Right lobe of liver (tissue), 4 donors: ENCODE measurements at regions not wholly inside any gene's neighbourhood (a gene's known extent, or its start where the extent isn't known, plus 50 kb on each side); places are given as distances from the start of the nearest gene placed in this dataset.

Experiments used
- CTCF ChIP-seq, 4 donors: fragments of 200-600 bp in 3 of 4; fragments of 450-650 bp in 1 of 4; IDR thresholded peaks; one replicate each; pipeline versions ENCODE4 v1.5.1 to v1.8.0; 2016 to 2022; ENCODE audit warnings: antibody characterized with exemption in 4 of 4, mild to moderate bottlenecking in 2 of 4
- POLR2A ChIP-seq: fragments of 450-650 bp; IDR thresholded peaks from one replicate; pipeline ENCODE4 v1.6.1; 2017; ENCODE audit warnings: antibody characterized with exemption, mild to moderate bottlenecking
- donor health status: DM: no; HTN: no; CAD: no.
- donor health status: DM: no; HTN: no; CAD: no.
- donor health status: DM: no; HTN: yes; CAD: no.

- TF ChIP-seq CTCF (IDR thresholded peaks at IDR 0.05), result no peak
- TF ChIP-seq POLR2A, result no peak
Observed at GRCh38 chr19:21622920-21623319, 117.5 kb downstream of the ZNF429 start.
